Endodermal cell (in vitro differentiated cells): ENCODE measurements at regions not wholly inside any gene's neighbourhood (a gene's known extent, or its start where the extent isn't known, plus 50 kb on each side); places are given as distances from the start of the nearest gene placed in this dataset.
"Not testable (repeated sequence)": the region's sequence is repeated elsewhere in the genome, so short reads cannot be mapped to it uniquely, and the experiment has no call there.

Experiments
- DNase-seq: peaks from one replicate; pipeline ENCODE4 v3.0.0-alpha.2; 2017
- H3K27ac ChIP-seq: 2 replicates; pipeline ENCODE4 v1.5.1; 2013; ENCODE audit warnings: mild to moderate bottlenecking, low read depth, low read length, moderate library complexity
- H3K27me3 ChIP-seq: 2 replicates; pipeline ENCODE4 v1.6.1; 2013; ENCODE audit warnings: mild to moderate bottlenecking, low read length, moderate library complexity; ENCODE audit not compliant: insufficient read depth, control insufficient read depth, poor library complexity, severe bottlenecking
- H3K36me3 ChIP-seq: 2 replicates; pipeline ENCODE4 v1.7.0; 2013; ENCODE audit warnings: mild to moderate bottlenecking, low read length, moderate library complexity; ENCODE audit not compliant: control insufficient read depth, insufficient read depth
- H3K4me1 ChIP-seq: one replicate; pipeline ENCODE4 v1.7.0; 2013; ENCODE audit warnings: low read length; ENCODE audit not compliant: control insufficient read depth, insufficient read depth
- H3K4me3 ChIP-seq: 2 replicates; pipeline ENCODE4 v1.5.1; 2013; ENCODE audit warnings: mild to moderate bottlenecking, low read length, moderate library complexity
- H3K9ac ChIP-seq: 2 replicates; pipeline ENCODE4 v1.6.1; 2013; ENCODE audit warnings: mild to moderate bottlenecking, low read length, moderate library complexity; ENCODE audit not compliant: poor library complexity, severe bottlenecking; ENCODE audit errors: extremely low read depth
- H3K9me3 ChIP-seq: 2 replicates; pipeline ENCODE4 v1.6.1; 2013; ENCODE audit warnings: mild to moderate bottlenecking, low read length, moderate library complexity; ENCODE audit not compliant: control insufficient read depth
- H3K27ac Mint-ChIP-seq: 2 replicates; pipeline ENCODE4 v1.8.0; 2020; ENCODE audit warnings: mixed read lengths
- H3K27me3 Mint-ChIP-seq: 2 replicates; pipeline ENCODE4 v1.8.0; 2021; ENCODE audit warnings: mild to moderate bottlenecking, mixed read lengths; ENCODE audit not compliant: insufficient read depth
- H3K36me3 Mint-ChIP-seq: 2 replicates; pipeline ENCODE4 v1.8.0; 2020; ENCODE audit warnings: low read depth, mixed read lengths
- H3K4me1 Mint-ChIP-seq: 2 replicates; pipeline ENCODE4 v1.8.0; 2020; ENCODE audit warnings: mixed read lengths
- H3K4me3 Mint-ChIP-seq: 2 replicates; pipeline ENCODE4 v1.8.0; 2020; ENCODE audit warnings: mild to moderate bottlenecking, moderate library complexity, mixed read lengths
- H3K9me3 Mint-ChIP-seq: 2 replicates; pipeline ENCODE4 v1.8.0; 2020; ENCODE audit warnings: mild to moderate bottlenecking, mixed read lengths
- WGBS, 2 experiments: methylation state at CpG; one replicate each; pipeline versions ENCODE4 v1.1.5 to v1.1.7; 2013; ENCODE audit warnings: missing lambda C conversion rate in 2 of 2, mixed read lengths in 1 of 2; ENCODE audit not compliant: insufficient coverage in 1 of 2, insufficient read length in 1 of 2; 5-methylcytosine and 5-hydroxymethylcytosine counted together
- TF ChIP-seq, protein P1 (sequence below): fragments of 200-600 bp; sonication (generic); conservative IDR thresholded peaks from 2 replicates; pipeline ENCODE4 v1.5.0; 2021; ENCODE audit warnings: antibody characterized with exemption, mild to moderate bottlenecking

- Mint-ChIP-seq H3K4me1 (peaks cover 36% of the 10 kb centered on the region), H3K27ac (no peak overlapping the region), H3K36me3 (no peaks in the 10 kb centered on the region), H3K4me3 (no peak overlapping the region), H3K9me3 (no peaks in the 10 kb centered on the region), H3K27me3 (no peaks in the 10 kb centered on the region)
- Histone ChIP-seq H3K36me3 (no peaks in the 10 kb centered on the region), H3K4me1 (peaks cover 4% of the 10 kb centered on the region), H3K9ac (no peak overlapping the region), H3K9me3 (no peaks in the 10 kb centered on the region), H3K27me3 (no peaks in the 10 kb centered on the region), H3K4me3 (no peak overlapping the region), H3K27ac (no peak overlapping the region)
- TF ChIP-seq, protein P1, sequence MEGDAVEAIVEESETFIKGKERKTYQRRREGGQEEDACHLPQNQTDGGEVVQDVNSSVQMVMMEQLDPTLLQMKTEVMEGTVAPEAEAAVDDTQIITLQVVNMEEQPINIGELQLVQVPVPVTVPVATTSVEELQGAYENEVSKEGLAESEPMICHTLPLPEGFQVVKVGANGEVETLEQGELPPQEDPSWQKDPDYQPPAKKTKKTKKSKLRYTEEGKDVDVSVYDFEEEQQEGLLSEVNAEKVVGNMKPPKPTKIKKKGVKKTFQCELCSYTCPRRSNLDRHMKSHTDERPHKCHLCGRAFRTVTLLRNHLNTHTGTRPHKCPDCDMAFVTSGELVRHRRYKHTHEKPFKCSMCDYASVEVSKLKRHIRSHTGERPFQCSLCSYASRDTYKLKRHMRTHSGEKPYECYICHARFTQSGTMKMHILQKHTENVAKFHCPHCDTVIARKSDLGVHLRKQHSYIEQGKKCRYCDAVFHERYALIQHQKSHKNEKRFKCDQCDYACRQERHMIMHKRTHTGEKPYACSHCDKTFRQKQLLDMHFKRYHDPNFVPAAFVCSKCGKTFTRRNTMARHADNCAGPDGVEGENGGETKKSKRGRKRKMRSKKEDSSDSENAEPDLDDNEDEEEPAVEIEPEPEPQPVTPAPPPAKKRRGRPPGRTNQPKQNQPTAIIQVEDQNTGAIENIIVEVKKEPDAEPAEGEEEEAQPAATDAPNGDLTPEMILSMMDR, result no peak
- DNase-seq, result no peak
- 90 to 94% methylated on average over 3 to 4 of the region's 4 CpGs for WGBS, 2 experiments
These were observed 155.1 kb upstream of the TBL1XR1 start for GRCh38 chr3:177352424-177352823.

- H3K9me3 Mint-ChIP-seq, result no peaks in the 10 kb centered on the region
- no peaks in the 10 kb centered on the region for H3K36me3 Mint-ChIP-seq
- Histone ChIP-seq H3K36me3 (no peaks in the 10 kb centered on the region), H3K27me3 (no peaks in the 10 kb centered on the region), H3K4me1 (peaks cover 10% of the 10 kb centered on the region), H3K27ac (no peak overlapping the region), H3K9ac (no peak overlapping the region), H3K9me3 (no peaks in the 10 kb centered on the region), H3K4me3 (no peak overlapping the region)
- TF ChIP-seq, protein P1, result no peak
- WGBS, 2 experiments, result 95 to 100% methylated on average over 8 of the region's 8 CpGs
- no peak overlapping the region for H3K27ac Mint-ChIP-seq
- no peak for DNase-seq
- H3K4me3 Mint-ChIP-seq, result no peak overlapping the region
- H3K27me3 Mint-ChIP-seq, result no peaks in the 10 kb centered on the region
- H3K4me1 Mint-ChIP-seq, result peaks cover 38% of the 10 kb centered on the region
These were observed 155.9 kb upstream of the TBL1XR1 start for GRCh38 chr3:177353140-177353539.

DNA sequence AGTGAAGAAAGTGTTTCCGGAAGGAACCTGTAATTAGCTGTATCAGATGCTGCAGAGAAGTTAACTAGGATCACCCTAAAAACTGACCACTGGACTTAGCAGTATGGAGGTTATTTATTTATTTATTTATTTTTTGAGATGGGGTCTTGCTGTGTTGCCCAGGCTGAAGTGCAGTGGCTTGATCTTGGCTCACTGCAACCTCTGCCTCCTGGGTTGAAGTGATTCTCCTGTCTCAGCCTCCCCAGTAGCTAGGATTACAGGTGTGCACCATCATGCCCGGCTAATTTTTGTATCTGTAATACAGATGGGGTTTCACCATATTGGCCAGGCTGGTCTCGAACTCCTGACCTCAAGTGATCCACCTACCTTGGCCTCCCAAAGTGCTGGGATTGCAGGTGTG lies 156.6 kb upstream of the TBL1XR1 start:
- not testable (repeated sequence) for H3K4me3 Mint-ChIP-seq, DNase-seq, H3K27me3 Mint-ChIP-seq, H3K27ac Mint-ChIP-seq, H3K27ac ChIP-seq, H3K36me3 Mint-ChIP-seq, H3K9me3 Mint-ChIP-seq, H3K4me3 ChIP-seq, H3K27me3 ChIP-seq, H3K9me3 ChIP-seq, H3K36me3 ChIP-seq, H3K9ac ChIP-seq
- peaks cover 14% of the 10 kb centered on the region for H3K4me1 ChIP-seq
- H3K4me1 Mint-ChIP-seq, result peaks cover 43% of the 10 kb centered on the region
- 94% methylated on average over 3 of the region's 3 CpGs for WGBS, 2 experiments

DNA sequence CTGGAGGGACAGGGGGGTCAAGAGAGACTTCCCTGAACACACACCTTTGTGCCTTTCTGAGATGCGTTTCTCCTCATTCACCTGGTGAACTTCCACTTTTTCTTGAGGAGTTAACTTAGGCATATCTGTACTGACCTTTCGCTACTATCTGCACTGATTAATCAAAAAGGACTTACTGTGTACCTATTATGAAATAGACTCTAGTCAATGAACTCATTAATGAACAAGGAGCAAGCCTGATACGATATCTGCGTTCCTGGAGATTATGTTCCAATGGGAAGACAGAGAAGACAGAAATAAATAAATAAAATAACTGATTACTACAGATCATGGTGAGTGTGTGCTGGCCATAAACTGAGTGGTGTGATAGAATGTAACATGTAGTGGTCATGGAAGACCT lies 157.2 kb upstream of the TBL1XR1 start:
- no peak overlapping the region for H3K9ac ChIP-seq
- Mint-ChIP-seq H3K27ac (no peak overlapping the region), H3K27me3 (no peaks in the 10 kb centered on the region), H3K4me1 (peaks cover 42% of the 10 kb centered on the region), H3K36me3 (no peaks in the 10 kb centered on the region), H3K9me3 (no peaks in the 10 kb centered on the region), H3K4me3 (no peak overlapping the region)
- TF ChIP-seq, protein P1, result no peak
- H3K4me3 ChIP-seq, result no peak overlapping the region
- H3K36me3 ChIP-seq, result no peaks in the 10 kb centered on the region
- WGBS, 2 experiments, result 94 to 95% methylated on average over 2 to 4 of the region's 4 CpGs
- no peaks in the 10 kb centered on the region for H3K27me3 ChIP-seq
- H3K27ac ChIP-seq, result no peak overlapping the region
- peaks cover 20% of the 10 kb centered on the region for H3K4me1 ChIP-seq
- H3K9me3 ChIP-seq, result no peaks in the 10 kb centered on the region
- DNase-seq, result no peak
